ENCODE measurements at regions not wholly inside any gene's neighbourhood (a gene's known extent, or its start where the extent isn't known, plus 50 kb on each side); places are given as distances from the start of the nearest gene placed in this dataset.

DNA sequence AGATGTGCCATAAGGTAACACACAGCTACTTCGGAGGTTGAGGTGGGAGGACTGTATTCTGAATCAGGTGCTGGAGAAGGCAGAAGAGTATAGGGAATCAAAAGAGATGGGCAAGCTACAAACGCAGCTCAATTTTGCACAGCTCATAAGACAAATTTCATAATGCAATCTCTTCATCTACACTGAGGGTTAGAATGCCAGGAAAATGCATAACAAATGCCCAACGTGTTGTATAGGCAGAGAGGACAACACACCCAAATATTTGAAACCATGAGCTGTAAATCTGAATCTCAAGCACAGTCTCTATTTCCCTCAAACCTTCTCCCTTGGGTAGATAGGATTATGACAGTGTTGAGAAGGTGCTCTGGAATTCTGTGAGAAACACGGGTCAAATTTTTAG, 263.1 kb upstream of the FOXN3 start:
- no peak for TF ChIP-seq CTCF (IDR thresholded peaks at IDR 0.05)
- H3K27ac ChIP-seq: no peak overlapping the region
- intact Hi-C loops (cut with DNase I): no loop called here

DNA sequence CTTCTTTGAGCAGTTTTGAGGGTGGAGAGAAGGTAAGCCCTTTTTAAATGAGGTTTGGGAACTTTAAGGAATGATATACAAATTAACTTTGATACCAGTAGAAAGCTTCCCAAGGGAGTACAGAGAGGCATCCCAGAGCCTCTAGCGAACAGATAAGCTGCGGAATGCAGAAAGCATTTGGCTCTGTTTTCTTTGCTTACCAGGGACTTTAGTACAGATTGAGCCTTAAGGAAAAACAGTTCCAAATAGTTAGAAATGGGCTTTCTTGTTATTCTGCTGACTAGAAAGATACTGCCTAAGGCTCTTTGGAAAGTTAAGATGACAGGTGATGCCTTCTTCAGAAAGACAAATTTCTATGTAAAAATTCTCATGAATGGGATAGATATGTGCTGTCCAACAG, 261.7 kb upstream of the FOXN3 start:
- no peak for TF ChIP-seq CTCF (IDR thresholded peaks at IDR 0.05)
- H3K9me3 ChIP-seq: no peaks in the 10 kb centered on the region
- DNase-seq (no peak), ATAC-seq (no peak)
- no peak overlapping the region for H3K4me3 ChIP-seq
- no peak overlapping the region for H3K27ac ChIP-seq
- peaks cover 14% of the 10 kb centered on the region for H3K4me1 ChIP-seq
- no peaks in the 10 kb centered on the region for H3K27me3 ChIP-seq (ENCODE audit: low read depth)
- H3K36me3 ChIP-seq: no peaks in the 10 kb centered on the region
- intact Hi-C loops (cut with DNase I): no loop called here

More for the DNA sequence above, 263.1 kb upstream of the FOXN3 start:
- no peak overlapping the region for H3K4me3 ChIP-seq
- peaks cover 14% of the 10 kb centered on the region for H3K4me1 ChIP-seq
- ATAC-seq (no peak), DNase-seq (no peak)
- no peaks in the 10 kb centered on the region for H3K9me3 ChIP-seq
- H3K36me3 ChIP-seq: no peaks in the 10 kb centered on the region
- no peaks in the 10 kb centered on the region for H3K27me3 ChIP-seq (ENCODE audit: low read depth)

GRCh38 chr14:89675590-89675989, 258.6 kb upstream of the FOXN3 start:
- DNase-seq (no peak), ATAC-seq (no peak)
- no peaks in the 10 kb centered on the region for H3K4me1 ChIP-seq
- H3K27me3 ChIP-seq (ENCODE audit: low read depth): no peaks in the 10 kb centered on the region
- no peaks in the 10 kb centered on the region for H3K9me3 ChIP-seq
- no peak for TF ChIP-seq CTCF (IDR thresholded peaks at IDR 0.05)
- intact Hi-C loops (cut with DNase I): no loop called here
- no peaks in the 10 kb centered on the region for H3K36me3 ChIP-seq
- no peak overlapping the region for H3K27ac ChIP-seq
- H3K4me3 ChIP-seq: no peak overlapping the region

DNA sequence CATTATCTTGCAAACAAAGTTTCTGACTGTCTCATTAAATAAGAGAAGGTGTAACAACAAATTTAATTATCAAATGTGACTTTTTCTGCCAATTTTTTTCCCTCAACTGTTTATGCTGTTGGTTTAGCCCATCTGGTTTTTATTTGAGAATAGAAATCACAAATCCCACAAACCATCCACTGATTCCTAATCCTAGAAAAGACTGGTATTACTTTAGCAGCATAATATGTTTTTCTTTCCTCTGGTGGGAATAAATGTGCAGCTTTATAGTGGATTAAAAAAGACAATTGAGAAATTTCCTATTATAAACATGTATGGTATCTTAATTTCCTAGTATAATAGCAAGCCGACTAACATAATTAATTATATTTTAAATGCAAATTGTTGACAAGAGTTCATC, 257.9 kb upstream of the FOXN3 start:
- ATAC-seq: no peak

DNA sequence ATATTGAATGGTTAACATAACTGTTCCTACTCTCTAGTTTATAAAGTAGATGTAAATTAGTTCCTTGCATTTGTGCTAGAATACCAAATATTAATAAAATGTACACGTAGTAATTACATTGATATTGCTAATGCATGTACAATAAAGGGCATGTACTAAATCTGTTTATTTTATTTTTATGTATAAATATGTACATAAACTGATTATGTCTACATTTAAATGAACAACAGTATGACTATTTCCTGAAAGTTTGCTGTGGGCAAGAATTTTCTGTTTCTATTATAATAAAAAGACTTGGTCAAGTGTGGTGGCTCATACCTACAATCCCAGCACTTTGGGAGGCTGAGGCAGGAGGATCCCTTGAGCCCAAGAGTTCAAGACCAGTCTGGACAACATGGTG, 257.2 kb upstream of the FOXN3 start:
- ATAC-seq (no peak), DNase-seq (no peak)
- H3K36me3 ChIP-seq: no peaks in the 10 kb centered on the region
- H3K9me3 ChIP-seq: no peaks in the 10 kb centered on the region
- no peak for TF ChIP-seq CTCF (IDR thresholded peaks at IDR 0.05)
- no peaks in the 10 kb centered on the region for H3K27me3 ChIP-seq (ENCODE audit: low read depth)
- H3K4me3 ChIP-seq: no peak overlapping the region
- intact Hi-C loops (cut with DNase I): no loop called here
- H3K4me1 ChIP-seq: no peaks in the 10 kb centered on the region
- no peak overlapping the region for H3K27ac ChIP-seq

More for the DNA sequence above, 257.9 kb upstream of the FOXN3 start:
- no peaks in the 10 kb centered on the region for H3K9me3 ChIP-seq
- H3K4me3 ChIP-seq: no peak overlapping the region
- TF ChIP-seq CTCF (IDR thresholded peaks at IDR 0.05): no peak
- no peak overlapping the region for H3K27ac ChIP-seq
- no peaks in the 10 kb centered on the region for H3K4me1 ChIP-seq
- DNase-seq: no peak
- no peaks in the 10 kb centered on the region for H3K36me3 ChIP-seq
- intact Hi-C loops (cut with DNase I): no loop called here
- H3K27me3 ChIP-seq (ENCODE audit: low read depth): no peaks in the 10 kb centered on the region

All from lower lobe of right lung (tissue), 2 donors.